ENCODE measurements at regions not wholly inside any gene's neighbourhood (a gene's known extent, or its start where the extent isn't known, plus 50 kb on each side); places are given as distances from the start of the nearest gene placed in this dataset.

GRCh38 chr1:229148041-229148671, 122.8 kb upstream of the RAB4A start (continued):
- TF ChIP-seq TEAD3 (CRISPR knock-in tag; optimal IDR thresholded peaks at IDR 0.05; ENCODE audit: borderline replicate concordance): peak; percentile 46
- TF ChIP-seq KLF15 (CRISPR knock-in tag; IDR thresholded peaks at IDR 0.05; ENCODE audit: borderline replicate concordance): no peak
- peak; percentile 91 for TF ChIP-seq MIER3 (CRISPR knock-in tag; IDR thresholded peaks at IDR 0.05; ENCODE audit: borderline replicate concordance)
- TF ChIP-seq ZNF441 (CRISPR knock-in tag; IDR thresholded peaks at IDR 0.05; ENCODE audit: borderline replicate concordance): peak; percentile 79; the same call in 1 of the 2 replicates
- TF ChIP-seq BRD4 (CRISPR knock-in tag; IDR thresholded peaks at IDR 0.05): peak; percentile 94
- no peak for TF ChIP-seq TCF7 (IDR thresholded peaks at IDR 0.05; ENCODE audit: low read depth)
- peak; percentile 87 for TF ChIP-seq GZF1 (CRISPR knock-in tag; IDR thresholded peaks at IDR 0.05)
- peak; percentile 94 for TF ChIP-seq FOXA3 (CRISPR knock-in tag; IDR thresholded peaks at IDR 0.05)
- no peak for TF ChIP-seq CHD2 (IDR thresholded peaks at IDR 0.05; ENCODE audit: low read depth, low read length)
- no peak; the same call in 1 of the 2 replicates for TF ChIP-seq KLF11 (CRISPR knock-in tag; IDR thresholded peaks at IDR 0.05)
- TF ChIP-seq SNAI1 (CRISPR knock-in tag; IDR thresholded peaks at IDR 0.05; ENCODE audit: borderline replicate concordance): no peak
- 0 out of 2 replicates have a peak, but pooled peaks have one; percentile 47 for TF ChIP-seq TAF1 (CRISPR knock-in tag; IDR thresholded peaks at IDR 0.05)
- peak; percentile 63 for TF ChIP-seq ZNF263 (CRISPR knock-in tag; IDR thresholded peaks at IDR 0.05)
- no peak for TF ChIP-seq HCFC1 (IDR thresholded peaks at IDR 0.05; ENCODE audit: low read depth, low read length)
- no peak for TF ChIP-seq RFX5 (IDR thresholded peaks at IDR 0.05; ENCODE audit: low read depth, low read length)
- TF ChIP-seq KDM1A (CRISPR knock-in tag; IDR thresholded peaks at IDR 0.05): no peak
- TF ChIP-seq ZNF136 (CRISPR knock-in tag; IDR thresholded peaks at IDR 0.05; ENCODE audit: low read depth): no peak
- TF ChIP-seq HINFP (CRISPR knock-in tag; IDR thresholded peaks at IDR 0.05; ENCODE audit: low read depth): no peak
- TF ChIP-seq ZNF101 (CRISPR knock-in tag; IDR thresholded peaks at IDR 0.05; ENCODE audit: borderline replicate concordance, low read depth): no peak
- TF ChIP-seq ZNF768 (CRISPR knock-in tag; IDR thresholded peaks at IDR 0.05): peak; percentile 86
- TF ChIP-seq KDM5B (CRISPR knock-in tag; IDR thresholded peaks at IDR 0.05; ENCODE audit: borderline replicate concordance): peak; percentile 83; the same call in 1 of the 2 replicates
- no peak for TF ChIP-seq SOX6 (IDR thresholded peaks at IDR 0.05)
- TF ChIP-seq SOX6 (CRISPR knock-in tag; IDR thresholded peaks at IDR 0.05): peak; percentile 93
- TF ChIP-seq TFDP2 (CRISPR knock-in tag; IDR thresholded peaks at IDR 0.05): peak; percentile 70
- no peak for TF ChIP-seq SRF (IDR thresholded peaks at IDR 0.05; ENCODE audit: low read depth, low read length)
- TF ChIP-seq MATR3 (CRISPR knock-in tag; IDR thresholded peaks at IDR 0.05): no peak
- no peak for TF ChIP-seq EZH2 (conservative IDR thresholded peaks at IDR 0.05; ENCODE audit: low read depth, low read length)
- TF ChIP-seq LRRFIP1 (CRISPR knock-in tag; conservative IDR thresholded peaks at IDR 0.05): no peak

Data from HepG2 (cell line).